ENCODE measurements at regions not wholly inside any gene's neighbourhood (a gene's known extent, or its start where the extent isn't known, plus 50 kb on each side); places are given as distances from the start of the nearest gene placed in this dataset.

GRCh38 chr10:128414568-128414967, 288.3 kb upstream of the MKI67 start:
- no peaks in the 10 kb centered on the region for H3K36me3 ChIP-seq (ENCODE audit: control insufficient read depth, insufficient read depth, low read length)
- H3K9ac ChIP-seq (ENCODE audit: insufficient read depth in 1 of 2, low read depth in 2 of 2, low read length in 2 of 2): no peak overlapping the region
- H3K9me3 ChIP-seq (replicated peaks; ENCODE audit: control insufficient read depth, insufficient read depth, low read depth, low read length): no peaks in the 10 kb centered on the region
- H3K27ac ChIP-seq (ENCODE audit: extremely low read depth, low read depth, low read length): no peak overlapping the region
- no peak overlapping the region for H2AFZ ChIP-seq (ENCODE audit: low read depth, low read length)
- no peaks in the 10 kb centered on the region for H3K9me1 ChIP-seq (ENCODE audit: control insufficient read depth, insufficient read depth, low read length)
- ATAC-seq (no peak), FAIRE-seq (no peak), DNase-seq (ENCODE audit: extremely low read depth in 1 of 4, low spot score in 3 of 4) (no peak)
- in situ Hi-C loops (cut with MboI) (no loop called here), intact Hi-C loops (cut with micrococcal nuclease) (no loop called here)
- no TSS peak for BruUV-seq (replicated peaks)
- H3K79me2 ChIP-seq (ENCODE audit: control insufficient read depth, insufficient read depth, low read length): no peaks in the 10 kb centered on the region
- WGBS (ENCODE audit: insufficient coverage, low coverage, missing lambda C conversion rate): 1% methylated on average over 5 of the region's 5 CpGs
- POLR2A ChIA-PET: no interaction called here
- peaks cover 0 to 8% of the 10 kb centered on the region in 2 experiments; a peak in 3 of 5 replicates for H3K27me3 ChIP-seq (ENCODE audit: control insufficient read depth in 2 of 2, insufficient read depth in 2 of 2, low read length in 2 of 2)
- H3K4me3 ChIP-seq: no peak overlapping the region
- no peaks in the 10 kb centered on the region for H3K4me1 ChIP-seq (replicated peaks in 1 of 2; ENCODE audit: control insufficient read depth in 2 of 2, insufficient read depth in 2 of 2, low read length in 2 of 2)
- CTCF ChIA-PET (ENCODE audit: low intra/inter-chr PET ratio): no interaction called here
- no peak for TF ChIP-seq MED1 (CRISPR knock-in tag; IDR thresholded peaks at IDR 0.05; ENCODE audit: borderline replicate concordance)
- no peak for TF ChIP-seq EGR1 (conservative IDR thresholded peaks at IDR 0.05)
- TF ChIP-seq, protein P1, sequence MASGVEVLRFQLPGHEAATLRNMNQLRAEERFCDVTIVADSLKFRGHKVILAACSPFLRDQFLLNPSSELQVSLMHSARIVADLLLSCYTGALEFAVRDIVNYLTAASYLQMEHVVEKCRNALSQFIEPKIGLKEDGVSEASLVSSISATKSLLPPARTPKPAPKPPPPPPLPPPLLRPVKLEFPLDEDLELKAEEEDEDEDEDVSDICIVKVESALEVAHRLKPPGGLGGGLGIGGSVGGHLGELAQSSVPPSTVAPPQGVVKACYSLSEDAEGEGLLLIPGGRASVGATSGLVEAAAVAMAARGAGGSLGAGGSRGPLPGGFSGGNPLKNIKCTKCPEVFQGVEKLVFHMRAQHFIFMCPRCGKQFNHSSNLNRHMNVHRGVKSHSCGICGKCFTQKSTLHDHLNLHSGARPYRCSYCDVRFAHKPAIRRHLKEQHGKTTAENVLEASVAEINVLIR (CRISPR knock-in tag; IDR thresholded peaks at IDR 0.05): no peak
- TF ChIP-seq PCBP2 (IDR thresholded peaks at IDR 0.05; ENCODE audit: low read depth, low read length, poor library complexity, severe bottlenecking): no peak
- no peak for TF ChIP-seq FOXA3 (CRISPR knock-in tag; conservative IDR thresholded peaks at IDR 0.05 in 1 of 2, IDR thresholded peaks at IDR 0.05 in 1 of 2)
- no peak for TF ChIP-seq NR1H2 (CRISPR knock-in tag; IDR thresholded peaks at IDR 0.05)
- TF ChIP-seq FOXM1 (IDR thresholded peaks at IDR 0.05; ENCODE audit: low read depth): no peak
- no peak for TF ChIP-seq FOXM1 (CRISPR knock-in tag; IDR thresholded peaks at IDR 0.05; ENCODE audit: low read depth)
- no peak for TF ChIP-seq ZNF212 (CRISPR knock-in tag; IDR thresholded peaks at IDR 0.05)
- TF ChIP-seq NCOA2 (IDR thresholded peaks at IDR 0.05; ENCODE audit: partially characterized antibody in 2 of 2): no peak
- no peak for TF ChIP-seq SREBF1 (IDR thresholded peaks at IDR 0.05; ENCODE audit: borderline replicate concordance, low read depth, low read length)
- TF ChIP-seq BCL6 (CRISPR knock-in tag; IDR thresholded peaks at IDR 0.05): no peak
- no peak for TF ChIP-seq HDAC3 (IDR thresholded peaks at IDR 0.05; ENCODE audit: borderline replicate concordance, partially characterized antibody)
- no peak for TF ChIP-seq ZNF217 (CRISPR knock-in tag; IDR thresholded peaks at IDR 0.05)
- TF ChIP-seq, protein P2, sequence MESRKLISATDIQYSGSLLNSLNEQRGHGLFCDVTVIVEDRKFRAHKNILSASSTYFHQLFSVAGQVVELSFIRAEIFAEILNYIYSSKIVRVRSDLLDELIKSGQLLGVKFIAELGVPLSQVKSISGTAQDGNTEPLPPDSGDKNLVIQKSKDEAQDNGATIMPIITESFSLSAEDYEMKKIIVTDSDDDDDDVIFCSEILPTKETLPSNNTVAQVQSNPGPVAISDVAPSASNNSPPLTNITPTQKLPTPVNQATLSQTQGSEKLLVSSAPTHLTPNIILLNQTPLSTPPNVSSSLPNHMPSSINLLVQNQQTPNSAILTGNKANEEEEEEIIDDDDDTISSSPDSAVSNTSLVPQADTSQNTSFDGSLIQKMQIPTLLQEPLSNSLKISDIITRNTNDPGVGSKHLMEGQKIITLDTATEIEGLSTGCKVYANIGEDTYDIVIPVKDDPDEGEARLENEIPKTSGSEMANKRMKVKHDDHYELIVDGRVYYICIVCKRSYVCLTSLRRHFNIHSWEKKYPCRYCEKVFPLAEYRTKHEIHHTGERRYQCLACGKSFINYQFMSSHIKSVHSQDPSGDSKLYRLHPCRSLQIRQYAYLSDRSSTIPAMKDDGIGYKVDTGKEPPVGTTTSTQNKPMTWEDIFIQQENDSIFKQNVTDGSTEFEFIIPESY (CRISPR knock-in tag; IDR thresholded peaks at IDR 0.05): no peak
- no peak for TF ChIP-seq TSC22D4 (tag; IDR thresholded peaks at IDR 0.05)
- no peak for TF ChIP-seq CREM (IDR thresholded peaks at IDR 0.05; ENCODE audit: low read depth)
- TF ChIP-seq SREBF2 (CRISPR knock-in tag; IDR thresholded peaks at IDR 0.05): no peak
- no peak overlapping the region for H3K4me2 ChIP-seq (ENCODE audit: insufficient read depth, low read length)
- H4K20me1 ChIP-seq (replicated peaks; ENCODE audit: control insufficient read depth, insufficient read depth, low read length): no peaks in the 10 kb centered on the region

Data from K562 (cell line).